GM19452 (cell line): ENCODE measurements at regions not wholly inside any gene's neighbourhood (a gene's known extent, or its start where the extent isn't known, plus 50 kb on each side); places are given as distances from the start of the nearest gene placed in this dataset.
"Not testable (repeated sequence)": the region's sequence is repeated elsewhere in the genome, so short reads cannot be mapped to it uniquely, and the experiment has no call there.

ENCODE experiments used
- ATAC-seq: cut with Tn5 transposase; IDR thresholded peaks from one replicate; pipeline ENCODE4 v1.9.1; 2021; ENCODE audit not compliant: unreplicated experiment

DNA sequence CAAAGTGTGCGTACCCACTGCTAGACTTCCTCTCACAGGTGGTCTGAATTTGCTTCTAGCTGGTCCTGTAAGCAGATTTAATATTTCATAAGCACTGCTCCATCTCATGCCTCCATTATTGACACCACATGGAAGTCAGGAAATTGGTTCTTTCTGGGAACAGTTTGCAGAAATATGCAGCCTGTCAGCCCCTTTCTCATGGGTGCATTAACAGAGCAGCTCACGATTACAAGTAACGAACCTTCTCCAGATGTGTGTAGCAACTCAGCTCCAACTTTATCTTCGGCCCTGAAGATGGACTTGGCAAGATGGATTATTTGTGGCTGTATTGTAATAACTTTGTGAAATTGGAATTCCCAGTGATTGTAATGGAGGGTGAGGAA, 214.5 kb upstream of the DDHD1 start:
- no peak for ATAC-seq

DNA sequence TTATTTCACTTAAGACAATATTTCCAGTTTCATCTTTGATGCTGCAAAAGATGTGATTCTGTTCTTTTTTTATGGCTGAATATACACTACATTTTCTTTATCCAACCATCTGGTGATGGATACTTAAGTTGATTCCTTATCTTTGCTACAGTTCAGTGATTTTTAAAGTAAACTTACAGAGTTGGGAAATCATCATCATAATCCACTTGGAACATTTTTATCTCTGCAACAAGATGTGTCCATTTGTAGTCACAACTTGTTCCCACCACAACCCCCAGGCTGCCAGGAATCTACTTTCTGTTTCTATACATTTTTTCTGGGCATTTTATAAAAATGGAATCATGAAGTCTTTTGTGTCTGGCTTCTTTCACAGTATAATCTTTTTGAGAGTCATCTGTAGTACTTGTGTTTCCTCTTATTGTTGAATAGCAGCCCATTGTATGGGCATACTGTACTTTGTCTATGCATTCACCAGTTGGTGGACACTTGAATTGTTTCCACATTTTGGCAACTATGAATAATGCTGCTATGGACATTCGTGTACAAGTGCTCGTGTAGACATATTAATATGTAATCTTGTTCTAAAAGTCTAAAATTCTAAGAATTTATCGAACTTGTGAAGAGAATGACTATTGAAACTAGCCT, 212.5 kb upstream of the DDHD1 start:
- ATAC-seq: no peak

DNA sequence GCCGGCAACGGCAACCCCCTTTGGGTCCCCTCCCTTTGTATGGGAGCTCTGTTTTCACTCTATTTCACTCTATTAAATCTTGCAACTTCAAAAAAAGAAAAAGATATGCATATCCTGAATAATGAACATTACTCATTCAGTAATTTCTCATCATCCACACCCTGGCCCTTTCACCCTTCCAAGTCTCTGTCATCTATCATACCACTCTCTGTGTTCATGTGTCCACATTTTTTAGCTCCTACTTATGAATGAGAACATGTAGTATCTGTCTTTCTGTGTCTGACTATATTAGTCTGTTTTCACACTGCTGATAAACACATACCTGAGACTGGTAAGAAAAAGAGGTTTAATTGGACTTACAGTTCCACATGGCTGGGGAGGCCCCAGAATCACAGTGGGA, 209.8 kb upstream of the DDHD1 start:
- ATAC-seq: not testable (repeated sequence)

DNA sequence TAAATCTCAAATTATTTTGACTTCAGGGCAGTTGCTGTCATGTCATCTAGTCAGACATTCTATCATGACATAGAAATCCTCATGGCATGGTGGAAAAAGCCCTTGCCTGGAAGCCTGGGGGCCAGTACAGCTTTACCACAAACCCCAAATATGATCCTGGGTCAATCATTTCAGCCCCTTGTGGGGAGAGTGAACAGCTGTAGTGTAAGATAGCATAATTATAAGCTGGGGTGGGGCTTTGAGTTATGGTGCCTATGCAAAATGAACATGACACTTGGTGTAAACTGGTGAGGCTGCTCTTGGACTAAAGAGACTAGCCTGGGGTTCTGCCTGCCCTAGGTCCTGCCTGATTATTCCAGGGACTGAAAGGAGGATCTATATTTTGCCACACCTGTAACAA, 207.7 kb upstream of the DDHD1 start:
- ATAC-seq: no peak

DNA sequence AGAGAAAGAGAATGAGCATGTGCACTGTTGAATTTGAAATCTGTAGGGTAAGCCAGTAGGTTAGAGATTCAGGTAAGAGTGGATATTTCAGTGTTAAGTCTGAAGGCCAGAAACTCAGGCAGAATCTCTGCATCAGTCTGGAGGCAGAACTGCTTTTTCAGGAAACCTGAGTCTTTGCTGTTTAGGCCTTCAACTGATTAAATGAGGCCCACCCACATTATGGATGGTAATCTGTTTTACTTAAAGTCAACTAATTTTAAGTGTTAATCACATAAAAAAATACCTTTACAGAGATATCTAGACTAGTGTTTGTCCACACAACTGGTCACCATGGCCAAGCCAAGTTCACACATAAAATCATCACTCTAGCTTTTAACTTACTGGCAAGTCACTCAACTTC, 205.0 kb upstream of the DDHD1 start:
- no peak for ATAC-seq

DNA sequence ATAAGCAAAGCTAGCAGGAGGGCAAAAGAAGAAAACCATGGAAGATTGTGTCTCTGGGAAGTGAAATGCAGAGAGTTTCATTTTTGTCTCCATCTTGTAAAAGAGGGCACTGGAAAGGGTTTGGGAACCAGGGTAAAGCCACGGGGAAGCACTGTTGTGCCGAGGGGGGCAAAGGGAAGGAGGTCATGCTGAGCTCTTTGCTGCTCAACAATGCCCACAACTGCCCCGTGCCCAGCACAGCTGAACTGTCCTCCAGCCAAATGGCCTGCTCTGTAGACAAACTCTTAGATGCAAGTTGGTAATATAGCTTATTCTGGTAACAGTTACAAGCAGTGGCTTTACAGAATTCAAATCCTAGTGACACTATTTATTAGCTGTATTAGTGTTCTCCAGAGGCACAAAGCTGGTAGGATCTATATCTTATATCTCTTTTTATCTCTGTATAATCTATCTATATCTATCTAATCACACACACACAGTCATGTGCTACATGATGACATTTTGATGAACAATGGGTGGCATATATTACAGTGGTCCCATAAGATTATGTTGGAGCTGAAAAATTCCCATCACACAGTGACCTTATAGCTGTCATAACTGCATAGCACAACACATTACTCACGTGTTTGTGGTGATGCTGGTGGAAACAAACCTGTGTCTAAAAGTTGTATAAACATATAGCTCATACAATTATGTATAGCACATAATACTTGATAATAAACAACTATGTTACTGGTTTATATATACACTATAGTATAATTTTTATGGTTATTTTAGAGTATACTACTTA, 203.4 kb upstream of the DDHD1 start:
- no peak for ATAC-seq

DNA sequence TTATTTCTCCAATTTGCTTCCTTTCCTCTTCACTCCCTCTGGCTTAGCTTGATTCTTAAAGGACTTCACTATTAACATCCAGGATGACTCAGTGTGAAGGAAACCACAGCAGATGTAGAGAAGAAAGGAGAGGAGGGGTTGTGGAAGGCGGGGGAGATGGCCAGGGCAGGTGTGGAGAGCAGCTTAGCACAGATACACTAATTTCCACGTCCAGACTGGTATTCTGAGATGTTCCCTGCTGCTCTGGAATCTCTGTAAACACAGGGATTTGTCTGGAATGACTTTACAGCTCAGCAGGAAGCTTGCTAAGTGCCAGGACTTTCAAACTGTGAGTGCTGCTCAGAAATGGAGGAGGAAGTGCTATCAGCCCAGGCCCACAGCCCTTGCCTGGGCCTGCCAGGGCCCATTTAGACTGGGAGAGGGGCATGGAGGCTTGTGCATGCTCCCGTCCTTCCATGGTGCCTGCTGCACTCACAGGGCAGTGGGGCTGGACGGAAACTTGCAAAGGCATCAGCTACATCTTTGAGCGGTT, 202.5 kb upstream of the DDHD1 start:
- no peak for ATAC-seq

DNA sequence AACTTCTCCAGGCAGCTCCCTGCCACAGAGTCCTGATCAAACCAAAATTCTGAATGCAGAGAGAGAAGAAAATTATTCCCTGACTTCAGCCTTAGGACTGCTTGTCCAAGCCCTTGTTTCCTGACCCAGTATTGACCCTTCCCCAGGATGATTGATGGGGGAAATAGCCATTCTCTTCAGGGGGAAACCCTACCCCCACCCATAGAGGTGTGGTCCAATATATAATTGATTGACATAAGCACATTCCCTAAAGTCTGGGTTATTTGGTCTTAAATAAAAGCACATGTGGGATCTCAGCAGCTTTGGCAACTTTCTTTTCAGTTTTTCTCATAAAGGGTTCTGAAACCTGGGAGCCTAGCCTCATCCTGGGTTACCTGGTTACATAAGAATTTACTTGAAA, 201.2 kb upstream of the DDHD1 start:
- ATAC-seq: no peak

DNA sequence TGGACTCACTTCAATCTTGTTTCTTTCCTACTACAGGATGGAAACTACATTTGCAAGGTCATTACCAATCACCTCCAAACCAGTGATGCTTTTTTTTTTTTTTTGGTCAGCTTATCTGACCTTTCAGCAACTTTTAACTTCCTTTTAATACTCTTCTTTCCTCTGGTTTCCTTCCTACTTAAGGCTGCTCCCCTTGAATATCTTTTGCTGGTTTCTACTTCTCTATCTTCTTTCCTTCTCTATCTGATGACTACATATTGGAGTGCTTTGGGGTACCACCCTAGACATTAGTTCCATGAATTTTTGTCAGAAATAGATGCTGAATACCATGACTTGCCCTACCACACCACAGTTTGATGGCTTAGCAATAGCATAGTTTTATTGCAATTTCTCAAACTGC, 197.7 kb upstream of the DDHD1 start:
- ATAC-seq: no peak

DNA sequence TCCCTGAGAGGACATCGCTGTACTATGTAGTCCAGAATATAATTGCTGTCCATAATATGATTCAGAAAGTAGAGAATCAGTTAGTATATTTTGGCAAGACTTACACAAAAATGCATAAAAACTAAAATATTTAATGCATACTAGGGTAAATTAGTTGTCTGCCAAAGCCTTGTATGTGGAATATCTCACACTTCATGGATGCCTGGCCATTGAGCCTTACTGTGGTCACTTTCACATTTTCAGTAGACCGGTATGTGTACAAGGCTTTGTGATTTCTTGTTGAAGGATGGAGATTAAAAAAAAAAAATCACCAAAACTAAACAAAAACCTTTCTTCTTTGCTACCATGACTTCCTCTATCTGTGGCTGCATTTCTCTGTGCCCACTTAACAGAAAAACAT, 197.3 kb upstream of the DDHD1 start:
- no peak for ATAC-seq

DNA sequence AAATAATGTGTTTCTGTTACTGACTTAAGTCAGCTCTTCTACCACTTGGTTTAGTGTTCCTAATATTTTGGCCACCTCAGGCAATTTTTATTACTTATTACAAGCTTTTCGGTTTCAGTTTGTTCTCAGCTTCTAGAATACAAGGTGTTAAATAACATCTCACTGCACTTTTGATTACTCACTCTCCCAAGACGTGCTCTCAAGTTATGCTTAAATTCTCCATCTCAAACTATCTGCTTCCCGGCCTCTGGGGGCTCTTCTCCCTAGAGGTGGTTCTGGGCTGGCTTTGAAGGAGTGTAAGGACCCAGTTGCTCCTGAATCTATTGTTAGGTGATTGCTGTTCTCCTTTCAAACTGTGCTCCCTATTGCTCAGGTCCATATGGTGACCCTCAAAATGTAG, 193.9 kb upstream of the DDHD1 start:
- ATAC-seq: no peak

DNA sequence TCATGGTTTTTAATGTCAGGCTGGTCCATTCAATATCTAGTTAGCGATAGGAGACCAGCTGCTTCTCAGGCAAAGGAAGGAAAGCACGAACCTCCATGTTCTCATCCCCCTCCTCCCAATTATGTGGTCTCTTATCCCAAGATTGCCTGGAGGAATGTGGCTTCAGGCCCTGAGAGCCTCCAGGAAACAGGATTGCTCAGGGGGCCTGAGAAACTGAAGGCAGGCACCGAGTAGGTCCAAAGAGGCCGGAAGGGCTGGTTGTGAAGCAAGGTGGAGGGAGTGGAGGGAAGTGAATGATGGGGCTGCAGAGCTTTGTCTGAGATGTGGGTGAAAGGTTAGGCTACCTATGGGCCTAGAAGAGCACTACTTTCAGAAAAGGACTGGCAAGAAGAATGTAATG, 188.2 kb upstream of the DDHD1 start:
- no peak for ATAC-seq

DNA sequence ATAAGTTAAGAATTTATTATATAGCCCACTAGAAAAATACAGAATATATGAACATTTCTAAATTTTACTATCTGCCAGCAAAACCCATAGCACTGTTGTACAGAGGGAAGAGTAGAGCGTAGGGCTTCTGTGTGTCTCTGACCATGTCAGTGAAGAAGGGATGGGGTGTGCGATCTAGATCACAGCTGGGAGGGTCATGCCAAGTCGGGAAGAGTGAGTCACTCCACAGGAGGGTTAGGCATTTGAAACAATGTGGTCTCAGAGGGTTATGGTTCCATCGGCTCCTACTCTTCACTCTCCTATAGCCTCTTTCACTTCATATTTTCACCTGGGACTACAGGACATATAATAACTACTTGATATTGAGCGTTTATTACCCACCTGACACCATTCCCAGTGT, 185.1 kb upstream of the DDHD1 start:
- no peak for ATAC-seq

DNA sequence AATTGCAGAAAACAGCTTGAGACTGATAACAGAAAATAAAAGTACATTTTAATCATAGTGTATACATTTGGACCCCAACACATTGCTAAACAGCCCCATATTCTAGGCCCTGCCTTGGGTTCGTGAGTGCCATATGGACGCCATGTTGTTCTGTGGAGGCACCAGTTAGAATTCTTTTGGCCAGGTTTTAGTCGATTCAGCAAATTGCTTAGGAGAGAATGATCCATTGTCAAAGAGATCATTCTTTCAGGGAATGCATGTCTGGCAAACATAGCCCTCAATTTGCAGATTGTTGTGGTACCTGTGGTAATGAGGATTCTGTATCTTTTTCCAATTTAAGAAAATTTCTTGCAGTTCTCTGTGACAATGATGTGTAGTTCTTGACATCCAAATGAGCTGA, 183.6 kb upstream of the DDHD1 start:
- no peak for ATAC-seq

DNA sequence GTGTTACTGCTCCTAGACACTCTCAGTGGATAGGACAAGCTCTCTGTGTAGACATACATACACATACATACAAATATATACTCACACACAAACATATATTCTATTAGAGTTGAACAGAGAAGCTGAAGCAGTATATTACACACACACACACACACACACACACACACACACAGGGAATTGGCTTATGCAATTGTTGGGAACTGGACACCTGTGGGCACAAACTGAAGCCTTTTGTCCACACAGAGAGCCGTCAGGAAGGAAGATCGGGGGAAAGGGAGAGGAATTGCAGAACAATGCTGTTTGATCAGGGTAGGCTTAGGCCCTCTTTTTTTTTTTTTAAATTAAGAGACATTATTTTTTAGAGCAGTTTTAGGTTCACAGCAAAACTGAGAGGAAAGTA, 180.7 kb upstream of the DDHD1 start:
- ATAC-seq: no peak

DNA sequence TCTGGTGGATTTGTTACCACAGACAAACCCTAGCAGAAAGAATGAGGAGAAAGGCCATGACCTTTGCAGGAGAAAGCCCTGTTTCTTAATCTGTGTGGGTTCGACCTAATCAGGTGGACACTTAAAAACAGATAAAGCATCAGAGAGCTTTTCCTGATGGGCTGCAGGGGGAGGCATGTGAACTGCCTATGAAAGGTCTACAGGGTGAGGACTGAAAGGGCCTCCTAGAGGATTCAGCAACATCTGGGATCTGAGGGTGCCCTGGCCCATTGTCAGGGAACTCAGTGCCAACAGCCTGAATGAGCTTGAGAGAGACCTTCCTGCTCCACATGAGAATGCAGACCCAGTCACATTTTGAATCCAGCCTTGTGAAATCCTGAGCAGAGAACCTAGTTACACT, 178.8 kb upstream of the DDHD1 start:
- no peak for ATAC-seq

DNA sequence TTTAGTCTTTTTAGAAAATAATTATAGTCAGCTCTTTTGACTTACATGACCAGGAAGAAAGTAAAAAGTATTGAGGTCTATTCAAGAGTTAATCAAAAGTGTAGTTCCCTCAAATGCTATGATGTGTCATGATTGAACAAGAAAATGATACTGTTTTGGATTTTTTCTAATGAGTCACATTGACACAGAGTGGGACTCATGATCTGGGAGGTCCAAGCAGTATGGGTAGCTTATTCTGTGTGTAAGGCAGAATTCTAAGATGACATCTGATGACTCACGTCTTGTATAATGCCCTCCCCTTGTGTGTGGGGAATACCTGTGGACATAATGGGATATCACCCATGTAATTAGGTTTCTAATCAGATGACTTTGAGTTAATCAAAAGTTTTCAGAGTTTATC, 178.1 kb upstream of the DDHD1 start:
- ATAC-seq: no peak

DNA sequence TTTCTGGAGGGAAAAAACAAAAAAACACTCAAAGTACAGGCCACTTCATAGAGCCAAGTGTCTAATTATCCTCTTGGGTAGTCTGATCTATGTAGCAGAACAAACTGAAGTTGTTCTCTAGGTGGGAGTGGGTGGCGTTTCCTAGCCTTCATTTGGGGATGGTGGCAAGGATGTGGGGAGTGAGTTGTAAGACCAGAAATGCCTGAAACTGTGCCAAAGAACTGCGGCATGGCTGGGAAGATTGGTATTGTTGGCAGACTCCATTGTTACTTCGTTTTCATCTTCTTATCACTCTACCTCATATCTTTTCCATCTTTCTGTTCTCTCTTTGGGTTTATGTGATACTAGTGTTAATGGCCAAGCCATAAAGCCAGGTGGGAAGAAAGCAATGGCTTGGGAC, 177.3 kb upstream of the DDHD1 start:
- no peak for ATAC-seq

DNA sequence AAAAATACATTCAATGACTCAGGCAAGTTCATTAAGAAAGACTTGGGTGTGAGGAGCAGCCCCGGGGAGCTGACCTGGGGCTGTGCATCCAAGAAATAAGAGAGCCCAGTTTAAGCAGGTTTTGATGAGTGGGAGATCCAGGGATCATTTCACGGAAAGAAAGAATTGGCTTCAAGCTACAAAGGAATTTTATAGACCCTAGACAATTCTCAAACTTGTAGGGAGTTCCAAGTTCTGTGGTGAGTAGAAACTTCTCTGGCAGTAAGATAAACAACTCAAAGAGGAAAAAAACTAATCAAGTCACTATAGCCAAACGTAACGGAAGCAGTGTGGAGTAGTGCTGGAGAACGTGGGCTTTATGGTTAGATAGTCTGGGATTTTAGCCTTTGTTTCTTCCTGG, 175.7 kb upstream of the DDHD1 start:
- ATAC-seq: no peak

DNA sequence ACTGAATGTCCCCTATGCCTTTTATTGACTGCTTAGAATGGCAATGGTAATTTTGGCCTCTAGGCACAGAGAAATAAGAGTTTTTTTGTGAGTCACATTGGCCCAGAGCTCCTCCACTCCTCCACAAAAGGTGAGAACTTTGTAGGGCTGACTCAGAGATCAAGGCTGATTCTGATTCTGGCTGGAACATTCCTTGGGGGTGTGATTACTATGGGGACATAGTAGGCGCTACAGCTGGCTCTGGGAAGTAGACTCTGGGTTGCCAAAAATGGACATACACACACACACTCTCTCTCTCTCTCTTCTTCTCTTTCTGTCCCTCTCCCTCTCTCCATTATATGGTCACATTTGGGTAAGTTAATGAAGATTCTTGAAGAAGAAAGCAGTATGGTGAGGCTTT, 174.6 kb upstream of the DDHD1 start:
- no peak for ATAC-seq

DNA sequence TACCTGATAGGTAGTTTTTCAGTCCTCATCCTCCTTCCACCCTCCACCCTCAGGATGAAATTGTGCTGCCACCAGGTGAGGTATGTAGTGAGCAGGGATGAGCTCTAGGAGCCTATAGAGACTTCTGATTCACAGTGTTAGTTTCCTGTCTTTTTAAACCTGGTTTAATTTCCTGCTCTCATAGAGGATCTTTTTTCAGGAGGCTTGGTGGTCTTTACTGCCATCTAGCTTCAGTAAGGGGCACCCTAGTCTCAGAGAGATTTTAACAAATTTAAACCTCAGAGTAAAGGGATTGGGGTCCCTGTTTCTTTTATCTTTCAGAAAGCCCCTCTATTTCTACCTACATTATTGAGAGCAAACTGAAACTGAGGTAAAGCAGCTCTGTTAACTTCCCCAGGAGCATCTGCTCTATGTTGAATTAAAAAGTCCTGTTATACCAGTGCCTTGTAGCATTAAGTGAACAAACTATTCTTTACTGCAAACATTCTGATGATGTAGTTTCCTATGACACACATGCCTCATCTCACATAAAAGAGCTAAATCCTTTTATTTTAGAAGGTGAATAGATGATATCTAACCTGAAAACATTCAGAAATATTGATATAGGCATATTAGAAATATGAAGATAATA, 172.2 kb upstream of the DDHD1 start:
- ATAC-seq: no peak

DNA sequence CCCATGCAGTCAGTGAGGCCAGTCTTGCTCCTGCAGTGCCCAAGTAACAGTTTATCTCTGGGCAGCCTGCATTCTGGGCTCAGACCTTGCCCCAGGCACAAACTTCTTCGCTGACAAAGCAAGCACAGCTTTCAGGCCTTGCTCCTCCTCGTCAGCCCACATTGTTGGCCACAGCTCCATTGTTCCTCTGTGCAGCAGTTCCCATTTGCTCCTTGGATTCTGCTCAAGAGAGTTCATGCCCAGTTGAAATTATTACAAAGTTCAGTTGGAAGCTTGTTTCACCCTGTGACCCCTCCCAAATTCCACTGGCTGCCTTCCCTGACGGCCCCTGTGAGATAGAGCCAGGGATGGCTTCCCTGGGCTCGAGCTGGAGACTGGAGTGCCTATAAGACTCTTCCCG, 163.4 kb upstream of the DDHD1 start:
- no peak for ATAC-seq
